ENCODE measurements at regions not wholly inside any gene's neighbourhood (a gene's known extent, or its start where the extent isn't known, plus 50 kb on each side); places are given as distances from the start of the nearest gene placed in this dataset.
"Not testable (repeated sequence)": the region's sequence is repeated elsewhere in the genome, so short reads cannot be mapped to it uniquely, and the experiment has no call there.

- intact Hi-C loops (cut with micrococcal nuclease) = no loop called here
- Mint-ChIP-seq H3K4me1 (no peaks in the 10 kb centered on the region), H3K27me3 (no peaks in the 10 kb centered on the region), H3K9me3 (no peaks in the 10 kb centered on the region), H3K36me3 (ENCODE audit: low read depth) (no peaks in the 10 kb centered on the region), H3K27ac (no peak overlapping the region), H3K4me3 (no peak overlapping the region)
- no peak for DNase-seq
Observed at GRCh38 chr12:59115526-59115925, 195.2 kb upstream of the LRIG3 start.

GRCh38 chr12:59113831-59114615, 193.7 kb upstream of the LRIG3 start:
- Mint-ChIP-seq H3K27ac (no peak overlapping the region), H3K36me3 (ENCODE audit: low read depth) (no peaks in the 10 kb centered on the region), H3K4me3 (no peak overlapping the region), H3K9me3 (no peaks in the 10 kb centered on the region), H3K27me3 (no peaks in the 10 kb centered on the region), H3K4me1 (no peaks in the 10 kb centered on the region)
- DNase-seq = peak; percentile 90
- intact Hi-C loops (cut with micrococcal nuclease) = loop anchor here (1.0 kb wide), 1 partner anchor 36 kb away; no protein-coding TSS in a partner anchor

- intact Hi-C loops (cut with micrococcal nuclease) = no loop called here
- Mint-ChIP-seq H3K27ac (no peak overlapping the region), H3K4me1 (no peaks in the 10 kb centered on the region), H3K9me3 (no peaks in the 10 kb centered on the region), H3K4me3 (no peak overlapping the region), H3K36me3 (ENCODE audit: low read depth) (no peaks in the 10 kb centered on the region), H3K27me3 (no peaks in the 10 kb centered on the region)
- no peak for DNase-seq
Observed at GRCh38 chr12:59111851-59112250, 191.5 kb upstream of the LRIG3 start.

- DNase-seq; H3K4me3 Mint-ChIP-seq; H3K27ac Mint-ChIP-seq; H3K27me3 Mint-ChIP-seq; H3K4me1 Mint-ChIP-seq; H3K36me3 Mint-ChIP-seq (ENCODE audit: low read depth); H3K9me3 Mint-ChIP-seq; intact Hi-C loops (cut with micrococcal nuclease): not testable (repeated sequence)
Observed at GRCh38 chr12:59108516-59108915, 188.2 kb upstream of the LRIG3 start.

GRCh38 chr12:59100585-59100984, 180.3 kb upstream of the LRIG3 start:
- intact Hi-C loops (cut with micrococcal nuclease) = no loop called here
- no peak for DNase-seq

GRCh38 chr12:59097876-59098275, 177.6 kb upstream of the LRIG3 start:
- H3K9me3 Mint-ChIP-seq = no peaks in the 10 kb centered on the region
- DNase-seq = no peak
- no peak overlapping the region for H3K4me3 Mint-ChIP-seq
- intact Hi-C loops (cut with micrococcal nuclease) = no loop called here
- H3K36me3 Mint-ChIP-seq (ENCODE audit: low read depth) = no peaks in the 10 kb centered on the region
- no peaks in the 10 kb centered on the region for H3K4me1 Mint-ChIP-seq
- H3K27me3 Mint-ChIP-seq = no peaks in the 10 kb centered on the region
- H3K27ac Mint-ChIP-seq = no peak overlapping the region

More at GRCh38 chr12:59100585-59100984, 180.3 kb upstream of the LRIG3 start:
- H3K4me1 Mint-ChIP-seq = no peaks in the 10 kb centered on the region
- H3K4me3 Mint-ChIP-seq = no peak overlapping the region
- no peaks in the 10 kb centered on the region for H3K36me3 Mint-ChIP-seq (ENCODE audit: low read depth)
- no peaks in the 10 kb centered on the region for H3K9me3 Mint-ChIP-seq
- H3K27ac Mint-ChIP-seq = no peak overlapping the region
- no peaks in the 10 kb centered on the region for H3K27me3 Mint-ChIP-seq

GRCh38 chr12:59096246-59096645, 175.9 kb upstream of the LRIG3 start:
- no peak overlapping the region for H3K27ac Mint-ChIP-seq
- no peaks in the 10 kb centered on the region for H3K4me1 Mint-ChIP-seq
- no peaks in the 10 kb centered on the region for H3K27me3 Mint-ChIP-seq
- H3K9me3 Mint-ChIP-seq = no peaks in the 10 kb centered on the region
- intact Hi-C loops (cut with micrococcal nuclease) = no loop called here
- no peak for DNase-seq
- no peaks in the 10 kb centered on the region for H3K36me3 Mint-ChIP-seq (ENCODE audit: low read depth)
- H3K4me3 Mint-ChIP-seq = no peak overlapping the region

- Mint-ChIP-seq H3K27me3 (no peaks in the 10 kb centered on the region), H3K9me3 (no peaks in the 10 kb centered on the region), H3K4me1 (no peaks in the 10 kb centered on the region), H3K36me3 (ENCODE audit: low read depth) (no peaks in the 10 kb centered on the region), H3K4me3 (no peak overlapping the region), H3K27ac (no peak overlapping the region)
- no peak for DNase-seq
- intact Hi-C loops (cut with micrococcal nuclease) = no loop called here
Observed at GRCh38 chr12:59093073-59093772, 172.9 kb upstream of the LRIG3 start.

GRCh38 chr12:59088673-59089072, 168.4 kb upstream of the LRIG3 start:
- no peaks in the 10 kb centered on the region for H3K4me1 Mint-ChIP-seq
- no peak overlapping the region for H3K4me3 Mint-ChIP-seq
- intact Hi-C loops (cut with micrococcal nuclease) = no loop called here
- H3K9me3 Mint-ChIP-seq = no peaks in the 10 kb centered on the region
- DNase-seq = no peak
- H3K27ac Mint-ChIP-seq = no peak overlapping the region
- H3K36me3 Mint-ChIP-seq (ENCODE audit: low read depth) = no peaks in the 10 kb centered on the region
- no peaks in the 10 kb centered on the region for H3K27me3 Mint-ChIP-seq

- H3K36me3 Mint-ChIP-seq (ENCODE audit: low read depth) = no peaks in the 10 kb centered on the region
- H3K4me3 Mint-ChIP-seq = no peak overlapping the region
- H3K4me1 Mint-ChIP-seq = no peaks in the 10 kb centered on the region
- no peaks in the 10 kb centered on the region for H3K27me3 Mint-ChIP-seq
- DNase-seq = no peak
- H3K9me3 Mint-ChIP-seq = no peaks in the 10 kb centered on the region
- intact Hi-C loops (cut with micrococcal nuclease) = no loop called here
- H3K27ac Mint-ChIP-seq = no peak overlapping the region
Observed at GRCh38 chr12:59087691-59088090, 167.4 kb upstream of the LRIG3 start.

- H3K27me3 Mint-ChIP-seq = no peaks in the 10 kb centered on the region
- intact Hi-C loops (cut with micrococcal nuclease) = no loop called here
- no peak overlapping the region for H3K27ac Mint-ChIP-seq
- no peaks in the 10 kb centered on the region for H3K9me3 Mint-ChIP-seq
- no peak overlapping the region for H3K4me3 Mint-ChIP-seq
- H3K36me3 Mint-ChIP-seq (ENCODE audit: low read depth) = no peaks in the 10 kb centered on the region
- no peaks in the 10 kb centered on the region for H3K4me1 Mint-ChIP-seq
- DNase-seq = no peak
Observed at GRCh38 chr12:59087077-59087673, 166.9 kb upstream of the LRIG3 start.

GRCh38 chr12:59086126-59086525, 165.8 kb upstream of the LRIG3 start:
- no peak for DNase-seq
- Mint-ChIP-seq H3K27ac (no peak overlapping the region), H3K4me1 (no peaks in the 10 kb centered on the region), H3K4me3 (no peak overlapping the region), H3K9me3 (no peaks in the 10 kb centered on the region), H3K27me3 (no peaks in the 10 kb centered on the region), H3K36me3 (ENCODE audit: low read depth) (no peaks in the 10 kb centered on the region)
- intact Hi-C loops (cut with micrococcal nuclease) = no loop called here

- no peaks in the 10 kb centered on the region for H3K4me1 Mint-ChIP-seq
- H3K36me3 Mint-ChIP-seq (ENCODE audit: low read depth) = no peaks in the 10 kb centered on the region
- H3K4me3 Mint-ChIP-seq = no peak overlapping the region
- intact Hi-C loops (cut with micrococcal nuclease) = no loop called here
- no peak overlapping the region for H3K27ac Mint-ChIP-seq
- no peak for DNase-seq
- H3K27me3 Mint-ChIP-seq = no peaks in the 10 kb centered on the region
- no peaks in the 10 kb centered on the region for H3K9me3 Mint-ChIP-seq
Observed at GRCh38 chr12:59085690-59086089, 165.4 kb upstream of the LRIG3 start.
